Left lung (tissue), 4 donors: ENCODE measurements at regions not wholly inside any gene's neighbourhood (a gene's known extent, or its start where the extent isn't known, plus 50 kb on each side); places are given as distances from the start of the nearest gene placed in this dataset.
"Not testable (repeated sequence)": the region's sequence is repeated elsewhere in the genome, so short reads cannot be mapped to it uniquely, and the experiment has no call there.

Experiments used
- ATAC-seq: fragments of 200-7000 bp; cut with Tn5 transposase; one replicate; pipeline ENCODE4 v1.9.1; 2020; ENCODE audit warnings: moderate library complexity
- DNase-seq, 4 donors: peaks; one replicate each; pipeline ENCODE4 v3.0.0-alpha.2; 2013 to 2020
- H3K27ac ChIP-seq, 2 donors: fragments of 200-600 bp; sonication (generic) in 1 of 2; one replicate each; pipeline versions ENCODE4 v1.5.0 to v1.8.0; 2020 to 2021
- H3K27me3 ChIP-seq, 2 donors: fragments of 200-600 bp; sonication (generic) in 1 of 2; one replicate each; pipeline versions ENCODE4 v1.5.0 to v1.8.0; 2020 to 2021
- H3K36me3 ChIP-seq, 2 donors: fragments of 200-600 bp; sonication (generic) in 1 of 2; one replicate each; pipeline versions ENCODE4 v1.5.0 to v1.8.0; 2020 to 2021
- H3K4me1 ChIP-seq, 2 donors: fragments of 200-600 bp; one replicate each; pipeline ENCODE4 v1.8.0; 2021
- H3K4me3 ChIP-seq, 2 donors: fragments of 200-600 bp; sonication (generic) in 1 of 2; one replicate each; pipeline versions ENCODE4 v1.5.0 to v1.8.0; 2020 to 2021; ENCODE audit warnings: mild to moderate bottlenecking in 1 of 2
- H3K9me3 ChIP-seq, 2 donors: fragments of 200-600 bp; sonication (generic) in 1 of 2; one replicate each; pipeline versions ENCODE4 v1.5.0 to v1.8.0; 2020 to 2021
- intact Hi-C, 2 donors: fragments of 100-400 bp; cut with DNase I; formaldehyde crosslinking; loops; one replicate each; pipeline versions ENCODE4 v1.11.2 to v1.14.2; 2022
- TF ChIP-seq, protein P1 (sequence below), 2 donors: fragments of 200-600 bp; sonication (generic) in 1 of 2; IDR thresholded peaks; one replicate each; pipeline versions ENCODE4 v1.5.0 to v1.8.0; 2021; ENCODE audit warnings: antibody characterized with exemption in 2 of 2
- donor health status: DM: no; HTN: yes; CAD: no.
- donor health status: DM: no; HTN: no; CAD: no.

DNA sequence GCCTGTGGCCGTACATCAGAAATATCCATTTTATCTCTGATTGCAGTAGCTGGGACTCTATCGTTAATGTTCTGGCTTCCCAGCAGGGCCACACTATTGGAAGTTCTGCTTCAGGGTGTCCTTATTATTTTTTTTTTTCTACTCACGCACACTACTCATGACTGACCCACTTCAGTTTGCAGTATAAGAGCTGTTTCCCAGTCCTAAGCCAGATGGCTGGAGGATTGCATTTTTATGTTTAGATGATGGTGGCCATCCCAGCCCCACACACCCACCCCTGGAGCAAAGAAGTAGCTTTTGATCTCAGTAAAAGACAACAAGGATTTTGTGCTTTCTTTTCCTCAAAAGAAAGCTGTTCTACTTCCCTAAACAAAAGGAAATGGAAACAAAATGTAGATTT lies 557.0 kb upstream of the GALNTL6 start:
- Histone ChIP-seq H3K4me3 (no peak overlapping the region), H3K36me3 (no peaks in the 10 kb centered on the region), H3K27ac (no peak overlapping the region), H3K9me3 (peaks cover 0 to 5% of the 10 kb centered on the region in 2 donors), H3K27me3 (no peaks in the 10 kb centered on the region), H3K4me1 (no peaks in the 10 kb centered on the region)
- DNase-seq (no peak), ATAC-seq (no peak)
- TF ChIP-seq, protein P1, sequence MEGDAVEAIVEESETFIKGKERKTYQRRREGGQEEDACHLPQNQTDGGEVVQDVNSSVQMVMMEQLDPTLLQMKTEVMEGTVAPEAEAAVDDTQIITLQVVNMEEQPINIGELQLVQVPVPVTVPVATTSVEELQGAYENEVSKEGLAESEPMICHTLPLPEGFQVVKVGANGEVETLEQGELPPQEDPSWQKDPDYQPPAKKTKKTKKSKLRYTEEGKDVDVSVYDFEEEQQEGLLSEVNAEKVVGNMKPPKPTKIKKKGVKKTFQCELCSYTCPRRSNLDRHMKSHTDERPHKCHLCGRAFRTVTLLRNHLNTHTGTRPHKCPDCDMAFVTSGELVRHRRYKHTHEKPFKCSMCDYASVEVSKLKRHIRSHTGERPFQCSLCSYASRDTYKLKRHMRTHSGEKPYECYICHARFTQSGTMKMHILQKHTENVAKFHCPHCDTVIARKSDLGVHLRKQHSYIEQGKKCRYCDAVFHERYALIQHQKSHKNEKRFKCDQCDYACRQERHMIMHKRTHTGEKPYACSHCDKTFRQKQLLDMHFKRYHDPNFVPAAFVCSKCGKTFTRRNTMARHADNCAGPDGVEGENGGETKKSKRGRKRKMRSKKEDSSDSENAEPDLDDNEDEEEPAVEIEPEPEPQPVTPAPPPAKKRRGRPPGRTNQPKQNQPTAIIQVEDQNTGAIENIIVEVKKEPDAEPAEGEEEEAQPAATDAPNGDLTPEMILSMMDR (IDR thresholded peaks at IDR 0.05): no peak
- intact Hi-C loops: no loop called here

- H3K27me3 ChIP-seq: no peaks in the 10 kb centered on the region
- H3K4me3 ChIP-seq: no peak overlapping the region
- TF ChIP-seq, protein P1 (IDR thresholded peaks at IDR 0.05): no peak
- no peak overlapping the region for H3K27ac ChIP-seq
- no peak for ATAC-seq
- no peaks in the 10 kb centered on the region for H3K36me3 ChIP-seq
- intact Hi-C loops: no loop called here
- no peak for DNase-seq
- H3K9me3 ChIP-seq: peaks cover 0 to 7% of the 10 kb centered on the region in 2 donors
- no peaks in the 10 kb centered on the region for H3K4me1 ChIP-seq
Observed at GRCh38 chr4:171246948-171247347, 566.3 kb upstream of the GALNTL6 start.

- H3K27me3 ChIP-seq: no peaks in the 10 kb centered on the region
- intact Hi-C loops: no loop called here
- H3K4me1 ChIP-seq: no peaks in the 10 kb centered on the region
- ATAC-seq: no peak
- H3K4me3 ChIP-seq: no peak overlapping the region
- H3K27ac ChIP-seq: no peak overlapping the region
- H3K36me3 ChIP-seq: no peaks in the 10 kb centered on the region
- no peak for DNase-seq
- TF ChIP-seq, protein P1 (IDR thresholded peaks at IDR 0.05): no peak
- no peaks in the 10 kb centered on the region for H3K9me3 ChIP-seq
Observed at GRCh38 chr4:171242831-171243230, 570.4 kb upstream of the GALNTL6 start.

GRCh38 chr4:171239196-171239595 lies 574.0 kb upstream of the GALNTL6 start:
- Histone ChIP-seq H3K9me3 (no peaks in the 10 kb centered on the region), H3K27me3 (no peaks in the 10 kb centered on the region), H3K27ac (no peak overlapping the region), H3K36me3 (no peaks in the 10 kb centered on the region), H3K4me1 (no peaks in the 10 kb centered on the region), H3K4me3 (no peak overlapping the region)
- intact Hi-C loops: no loop called here
- ATAC-seq (no peak), DNase-seq (no peak)
- TF ChIP-seq, protein P1 (IDR thresholded peaks at IDR 0.05): no peak

DNA sequence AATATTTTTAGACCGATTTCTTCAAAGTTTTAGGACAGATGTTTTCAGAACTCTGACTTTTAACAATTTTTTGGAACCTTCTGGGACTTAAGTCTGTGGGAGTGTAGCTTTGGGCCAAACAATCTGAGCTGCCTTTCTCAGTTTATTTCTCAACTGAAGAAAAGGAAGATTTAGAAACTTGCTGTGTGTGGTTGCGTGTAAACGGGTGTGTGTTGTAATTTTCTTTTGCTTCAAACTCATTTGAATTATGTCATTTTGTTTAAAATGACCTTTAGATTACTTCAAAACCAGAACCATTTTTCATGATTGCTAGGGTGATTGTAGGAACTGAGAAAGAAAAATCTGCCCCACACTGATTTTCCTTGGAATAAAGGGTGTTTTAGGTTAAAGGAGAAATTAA lies 577.7 kb upstream of the GALNTL6 start:
- Histone ChIP-seq H3K4me3 (no peak overlapping the region), H3K9me3 (no peaks in the 10 kb centered on the region), H3K4me1 (no peaks in the 10 kb centered on the region), H3K27me3 (no peaks in the 10 kb centered on the region), H3K27ac (no peak overlapping the region), H3K36me3 (no peaks in the 10 kb centered on the region)
- ATAC-seq (no peak), DNase-seq (no peak)
- TF ChIP-seq, protein P1 (IDR thresholded peaks at IDR 0.05): no peak
- intact Hi-C loops: no loop called here

DNA sequence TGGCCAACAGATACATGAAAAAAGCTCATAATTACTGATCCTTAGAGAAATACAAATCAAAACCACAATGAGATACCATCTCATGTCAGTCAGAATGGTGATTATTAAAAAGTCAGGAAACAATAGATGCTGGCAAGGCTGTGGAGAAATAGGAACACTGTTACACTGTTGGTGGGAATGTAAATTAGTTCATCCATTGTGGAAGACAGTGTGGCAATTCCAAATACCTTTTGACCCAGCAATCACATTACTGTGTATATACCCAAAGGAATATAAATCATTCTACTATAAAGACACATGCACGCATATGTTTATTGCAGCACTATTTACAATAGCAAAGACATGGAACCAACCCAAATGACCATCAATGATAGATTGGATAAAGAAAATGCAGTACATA lies 583.9 kb upstream of the GALNTL6 start:
- H3K9me3 ChIP-seq, H3K27ac ChIP-seq, DNase-seq, H3K4me3 ChIP-seq, intact Hi-C loops, H3K4me1 ChIP-seq, H3K36me3 ChIP-seq, H3K27me3 ChIP-seq, ATAC-seq: not testable (repeated sequence)
